ENCODE measurements at regions not wholly inside any gene's neighbourhood (a gene's known extent, or its start where the extent isn't known, plus 50 kb on each side); places are given as distances from the start of the nearest gene placed in this dataset.
A peak's percentile ranks its signal among the peaks of the same experiment; 100 is the strongest.

DNA sequence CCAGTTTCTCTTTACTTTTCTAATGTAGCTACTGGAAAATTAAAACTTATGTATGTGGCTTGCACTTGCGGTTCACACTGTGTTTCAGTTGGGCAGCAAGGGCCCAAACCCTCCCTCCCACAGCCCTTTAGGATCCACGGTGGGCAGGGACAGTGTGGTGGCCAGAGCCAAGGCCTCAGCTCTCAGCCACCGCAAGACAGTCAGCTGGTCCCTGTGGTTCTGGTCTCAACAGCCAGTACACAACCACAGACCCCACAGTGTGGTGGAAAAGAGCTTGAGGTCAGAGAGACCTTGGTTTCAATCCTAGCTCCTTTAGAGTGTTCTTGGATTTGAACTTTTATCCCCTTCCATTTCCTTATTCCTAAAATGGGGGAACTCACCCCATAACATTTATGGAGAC is 153.0 kb upstream of the SMIM23 start:
- POLR2A ChIA-PET: no interaction called here
- CTCF ChIA-PET: no interaction called here
- no peaks in the 10 kb centered on the region for H3K36me3 Mint-ChIP-seq (ENCODE audit: low read depth)
- H3K4me1 Mint-ChIP-seq: peaks cover 12% of the 10 kb centered on the region
- intact Hi-C loops (cut with micrococcal nuclease): no loop called here
- TF ChIP-seq, protein P1, sequence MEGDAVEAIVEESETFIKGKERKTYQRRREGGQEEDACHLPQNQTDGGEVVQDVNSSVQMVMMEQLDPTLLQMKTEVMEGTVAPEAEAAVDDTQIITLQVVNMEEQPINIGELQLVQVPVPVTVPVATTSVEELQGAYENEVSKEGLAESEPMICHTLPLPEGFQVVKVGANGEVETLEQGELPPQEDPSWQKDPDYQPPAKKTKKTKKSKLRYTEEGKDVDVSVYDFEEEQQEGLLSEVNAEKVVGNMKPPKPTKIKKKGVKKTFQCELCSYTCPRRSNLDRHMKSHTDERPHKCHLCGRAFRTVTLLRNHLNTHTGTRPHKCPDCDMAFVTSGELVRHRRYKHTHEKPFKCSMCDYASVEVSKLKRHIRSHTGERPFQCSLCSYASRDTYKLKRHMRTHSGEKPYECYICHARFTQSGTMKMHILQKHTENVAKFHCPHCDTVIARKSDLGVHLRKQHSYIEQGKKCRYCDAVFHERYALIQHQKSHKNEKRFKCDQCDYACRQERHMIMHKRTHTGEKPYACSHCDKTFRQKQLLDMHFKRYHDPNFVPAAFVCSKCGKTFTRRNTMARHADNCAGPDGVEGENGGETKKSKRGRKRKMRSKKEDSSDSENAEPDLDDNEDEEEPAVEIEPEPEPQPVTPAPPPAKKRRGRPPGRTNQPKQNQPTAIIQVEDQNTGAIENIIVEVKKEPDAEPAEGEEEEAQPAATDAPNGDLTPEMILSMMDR (IDR thresholded peaks at IDR 0.05): no peak
- ATAC-seq (ENCODE audit: low read depth) (no peak), DNase-seq (no peak)
- no peak overlapping the region for H3K4me3 Mint-ChIP-seq
- no peak overlapping the region for H3K27ac Mint-ChIP-seq
- no peaks in the 10 kb centered on the region for H3K9me3 Mint-ChIP-seq
- peaks cover 14% of the 10 kb centered on the region for H3K27me3 Mint-ChIP-seq

DNA sequence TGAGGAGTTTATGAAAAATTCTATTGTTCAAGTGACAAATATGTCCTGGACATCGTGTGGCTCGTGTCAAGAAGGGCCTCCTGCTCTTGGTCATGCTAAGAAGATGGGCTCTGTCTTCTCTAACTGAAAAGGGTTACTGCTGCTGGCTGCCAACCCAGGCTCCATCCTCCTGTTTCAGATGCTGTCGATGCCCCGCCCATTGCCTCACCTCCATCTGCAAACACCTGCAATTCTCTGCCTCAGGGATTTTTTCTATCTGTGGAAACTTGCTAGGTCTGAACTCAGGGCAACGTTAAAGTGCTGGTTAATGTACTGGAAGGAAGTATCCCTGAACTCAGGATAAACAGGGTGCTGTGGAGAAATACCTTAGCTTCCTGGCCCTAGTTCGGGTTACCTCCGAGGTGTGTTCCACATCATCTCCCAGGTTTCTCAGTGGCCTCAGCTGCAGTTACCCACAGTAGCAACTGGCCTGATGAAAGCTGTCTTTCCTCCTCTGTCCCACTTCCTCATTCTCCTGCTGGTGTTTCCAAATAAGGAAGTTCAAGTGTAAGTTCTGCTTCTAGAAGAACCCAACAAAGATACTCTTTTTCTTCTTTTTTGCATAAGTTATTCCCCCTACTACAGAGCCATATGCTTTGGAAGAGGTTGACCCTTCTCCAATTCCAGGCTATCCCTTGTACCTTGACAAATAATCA is 151.7 kb upstream of the SMIM23 start:
- peak; percentile 40 for ATAC-seq (ENCODE audit: low read depth)
- no peak overlapping the region for H3K27ac Mint-ChIP-seq

DNA sequence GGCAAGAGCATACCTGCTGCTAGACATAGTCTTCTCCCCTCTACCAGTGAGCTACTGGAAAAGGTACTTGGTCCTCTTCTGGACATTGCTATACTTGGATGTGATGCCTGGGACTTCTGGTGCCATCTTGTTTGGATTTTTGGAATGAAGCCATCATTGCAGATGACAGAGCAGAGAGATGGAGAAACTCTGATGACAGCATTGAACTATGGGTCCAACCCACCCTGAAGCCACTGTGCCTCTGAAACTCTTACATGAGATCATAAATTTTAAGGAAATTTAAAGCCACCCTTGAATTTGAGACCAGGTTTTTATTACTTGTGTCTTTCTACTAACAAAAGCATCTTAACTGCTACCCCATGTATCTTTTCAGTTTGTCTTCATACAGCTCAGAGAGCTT is 151.1 kb upstream of the SMIM23 start:
- Mint-ChIP-seq H3K27me3 (peaks cover 7% of the 10 kb centered on the region), H3K36me3 (ENCODE audit: low read depth) (no peaks in the 10 kb centered on the region), H3K9me3 (no peaks in the 10 kb centered on the region), H3K27ac (no peak overlapping the region), H3K4me1 (peaks cover 12% of the 10 kb centered on the region), H3K4me3 (no peak overlapping the region)
- ChIA-PET CTCF (no interaction called here), POLR2A (no interaction called here)
- ATAC-seq (ENCODE audit: low read depth): no peak
- TF ChIP-seq, protein P1 (IDR thresholded peaks at IDR 0.05): no peak
- no peak for DNase-seq
- intact Hi-C loops (cut with micrococcal nuclease): no loop called here

More for the DNA sequence above, 151.7 kb upstream of the SMIM23 start:
- Mint-ChIP-seq H3K27me3 (peaks cover 7% of the 10 kb centered on the region), H3K4me3 (no peak overlapping the region), H3K36me3 (ENCODE audit: low read depth) (no peaks in the 10 kb centered on the region), H3K4me1 (peaks cover 12% of the 10 kb centered on the region), H3K9me3 (no peaks in the 10 kb centered on the region)
- ChIA-PET POLR2A (no interaction called here), CTCF (no interaction called here)
- intact Hi-C loops (cut with micrococcal nuclease): no loop called here
- TF ChIP-seq, protein P1 (IDR thresholded peaks at IDR 0.05): no peak
- DNase-seq: no peak

DNA sequence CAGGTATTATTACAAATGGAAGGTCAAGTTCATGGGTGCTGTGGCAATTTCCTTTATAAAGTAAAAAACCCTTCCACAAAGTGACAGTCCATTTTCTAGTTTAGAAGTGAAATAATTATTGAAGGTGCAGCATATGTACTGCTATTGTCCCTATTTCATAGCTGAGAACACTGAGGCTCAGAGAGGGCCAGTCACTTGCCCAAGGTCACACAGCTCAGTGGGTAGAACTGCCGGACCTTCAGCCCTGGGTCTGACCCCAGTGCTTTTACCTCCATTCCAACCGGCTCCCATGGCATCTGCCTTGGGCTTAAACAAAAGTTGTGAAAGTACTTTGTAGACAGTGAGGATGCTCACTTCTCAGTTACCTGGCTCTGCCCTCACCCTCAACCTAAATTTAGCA is 150.6 kb upstream of the SMIM23 start:
- Mint-ChIP-seq H3K27me3 (peaks cover 7% of the 10 kb centered on the region), H3K4me3 (no peak overlapping the region), H3K4me1 (peaks cover 12% of the 10 kb centered on the region), H3K27ac (no peak overlapping the region), H3K9me3 (no peaks in the 10 kb centered on the region), H3K36me3 (ENCODE audit: low read depth) (no peaks in the 10 kb centered on the region)
- CTCF ChIA-PET: no interaction called here
- no peak for DNase-seq
- no peak for ATAC-seq (ENCODE audit: low read depth)
- TF ChIP-seq, protein P1 (IDR thresholded peaks at IDR 0.05): no peak
- POLR2A ChIA-PET: no interaction called here
- intact Hi-C loops (cut with micrococcal nuclease): no loop called here

DNA sequence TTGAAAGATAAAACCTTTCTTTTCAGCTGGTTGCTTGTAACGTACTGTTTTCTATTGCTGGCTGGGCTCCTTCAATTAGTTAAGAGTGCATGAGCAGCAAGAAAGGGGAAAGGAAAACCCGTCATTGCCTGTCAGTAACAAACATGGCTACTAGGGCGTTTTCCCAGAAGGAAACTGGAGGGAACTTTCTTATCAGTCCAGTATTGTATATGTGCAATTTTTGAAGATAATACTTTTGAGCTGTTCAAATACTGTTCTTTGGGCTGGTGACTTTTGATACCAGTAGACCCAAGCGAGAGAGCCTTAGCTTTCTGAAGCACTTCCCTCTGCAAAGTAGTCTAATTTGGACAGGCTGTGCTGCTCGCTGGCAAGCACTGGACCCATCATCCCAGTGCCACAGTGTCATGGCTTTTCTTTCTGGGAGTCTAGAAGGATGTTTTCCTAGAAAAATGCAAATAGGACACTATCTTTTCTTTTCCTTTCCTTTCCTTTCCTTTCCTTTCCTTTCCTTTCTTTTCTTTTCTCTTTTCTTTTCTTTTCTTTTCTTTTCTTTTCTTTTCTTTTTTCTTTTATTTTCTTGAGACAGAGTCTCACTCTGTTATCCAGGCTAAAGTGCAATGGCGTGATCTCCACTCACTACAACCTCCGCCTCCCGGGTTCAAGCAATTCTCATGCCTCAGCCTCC is 149.9 kb upstream of the SMIM23 start:
- Mint-ChIP-seq H3K27ac (no peak overlapping the region), H3K36me3 (ENCODE audit: low read depth) (no peaks in the 10 kb centered on the region), H3K27me3 (peaks cover 7% of the 10 kb centered on the region), H3K4me3 (no peak overlapping the region), H3K4me1 (peaks cover 12% of the 10 kb centered on the region), H3K9me3 (no peaks in the 10 kb centered on the region)
- TF ChIP-seq, protein P1 (IDR thresholded peaks at IDR 0.05): no peak
- CTCF ChIA-PET: no interaction called here
- no peak for DNase-seq
- intact Hi-C loops (cut with micrococcal nuclease): no loop called here
- POLR2A ChIA-PET: no interaction called here
- ATAC-seq (ENCODE audit: low read depth): no peak

All from activated B cell treated with CpG ODN at 0.5 μM for 24 hours (primary cell).